ENCODE measurements at regions not wholly inside any gene's neighbourhood (a gene's known extent, or its start where the extent isn't known, plus 50 kb on each side); places are given as distances from the start of the nearest gene placed in this dataset.

- no peak for TF ChIP-seq POLR2AphosphoS5 (IDR thresholded peaks at IDR 0.05)
- TF ChIP-seq EP300 (IDR thresholded peaks at IDR 0.05), result no peak
- TF ChIP-seq CTCF (IDR thresholded peaks at IDR 0.05), result no peak
These were observed 368.9 kb upstream of the ONECUT1 start for GRCh38 chr15:53158995-53159394.

All from gastroesophageal sphincter (tissue), 3 donors.